ENCODE measurements at regions not wholly inside any gene's neighbourhood (a gene's known extent, or its start where the extent isn't known, plus 50 kb on each side); places are given as distances from the start of the nearest gene placed in this dataset.

- no peak for TF ChIP-seq MAFK (IDR thresholded peaks at IDR 0.05; ENCODE audit: low read depth, low read length)
- TF ChIP-seq EGR1 (IDR thresholded peaks at IDR 0.05; ENCODE audit: borderline replicate concordance, low read depth, low read length), result no peak
- no peak for TF ChIP-seq CBX5 (IDR thresholded peaks at IDR 0.05; ENCODE audit: low read depth, low read length)
- TF ChIP-seq RNF2 (IDR thresholded peaks at IDR 0.05; ENCODE audit: borderline replicate concordance, low read depth, low read length, missing control alignments, poor library complexity, severe bottlenecking), result no peak
- TF ChIP-seq TBP (IDR thresholded peaks at IDR 0.05; ENCODE audit: low read depth, low read length), result no peak
- TF ChIP-seq, protein P1, sequence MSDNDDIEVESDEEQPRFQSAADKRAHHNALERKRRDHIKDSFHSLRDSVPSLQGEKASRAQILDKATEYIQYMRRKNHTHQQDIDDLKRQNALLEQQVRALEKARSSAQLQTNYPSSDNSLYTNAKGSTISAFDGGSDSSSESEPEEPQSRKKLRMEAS (IDR thresholded peaks at IDR 0.05), result no peak
- TF ChIP-seq SIX5 (IDR thresholded peaks at IDR 0.05; ENCODE audit: low read depth, low read length), result no peak
- TF ChIP-seq SRF (IDR thresholded peaks at IDR 0.05; ENCODE audit: low read depth, low read length), result no peak
Observed at GRCh38 chr7:94133460-94133859, 129.3 kb upstream of the BET1 start (continued).

Measured in H1 (cell line).